ENCODE measurements at regions not wholly inside any gene's neighbourhood (a gene's known extent, or its start where the extent isn't known, plus 50 kb on each side); places are given as distances from the start of the nearest gene placed in this dataset.

- Mint-ChIP-seq H3K27ac (no peak overlapping the region), H3K4me3 (no peak overlapping the region), H3K4me1 (ENCODE audit: low read depth) (no peaks in the 10 kb centered on the region), H3K9me3 (peaks cover 9% of the 10 kb centered on the region), H3K27me3 (no peaks in the 10 kb centered on the region), H3K36me3 (ENCODE audit: low read depth) (no peaks in the 10 kb centered on the region)
- intact Hi-C loops (cut with micrococcal nuclease), result no loop called here
- DNase-seq (no peak), ATAC-seq (no peak)
- CTCF ChIA-PET, result no interaction called here
- POLR2A ChIA-PET, result no interaction called here
- no peak for TF ChIP-seq CTCF (IDR thresholded peaks at IDR 0.05)
These were observed 222.1 kb upstream of the ADAMTS9 start for GRCh38 chr3:64909757-64910467.

DNA sequence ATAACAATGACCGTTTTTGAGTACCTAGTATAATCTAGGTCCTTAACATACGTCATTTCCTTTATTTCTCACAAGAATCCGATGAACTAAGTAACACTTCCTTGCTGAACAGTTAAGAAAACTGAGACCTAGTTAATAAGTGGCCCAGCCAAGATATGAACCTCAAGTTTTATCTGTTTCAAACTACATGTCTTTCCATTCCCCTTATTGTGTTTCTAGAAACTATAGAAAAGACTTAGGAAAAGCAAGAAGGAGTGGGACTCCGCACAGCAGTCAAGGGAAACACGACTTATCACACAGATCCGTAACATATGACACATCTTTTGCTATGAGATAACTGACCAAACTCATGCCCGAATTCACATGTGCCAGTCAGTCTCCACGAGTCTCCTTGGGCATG lies 221.2 kb upstream of the ADAMTS9 start:
- ATAC-seq, result no peak
- peaks cover 9% of the 10 kb centered on the region for H3K9me3 Mint-ChIP-seq
- no peak for DNase-seq
- no peak overlapping the region for H3K4me3 Mint-ChIP-seq
- no peak overlapping the region for H3K27ac Mint-ChIP-seq
- CTCF ChIA-PET, result no interaction called here
- no peak for TF ChIP-seq CTCF (IDR thresholded peaks at IDR 0.05)
- intact Hi-C loops (cut with micrococcal nuclease), result no loop called here
- H3K4me1 Mint-ChIP-seq (ENCODE audit: low read depth), result no peaks in the 10 kb centered on the region
- POLR2A ChIA-PET, result no interaction called here
- no peaks in the 10 kb centered on the region for H3K27me3 Mint-ChIP-seq
- H3K36me3 Mint-ChIP-seq (ENCODE audit: low read depth), result no peaks in the 10 kb centered on the region

DNA sequence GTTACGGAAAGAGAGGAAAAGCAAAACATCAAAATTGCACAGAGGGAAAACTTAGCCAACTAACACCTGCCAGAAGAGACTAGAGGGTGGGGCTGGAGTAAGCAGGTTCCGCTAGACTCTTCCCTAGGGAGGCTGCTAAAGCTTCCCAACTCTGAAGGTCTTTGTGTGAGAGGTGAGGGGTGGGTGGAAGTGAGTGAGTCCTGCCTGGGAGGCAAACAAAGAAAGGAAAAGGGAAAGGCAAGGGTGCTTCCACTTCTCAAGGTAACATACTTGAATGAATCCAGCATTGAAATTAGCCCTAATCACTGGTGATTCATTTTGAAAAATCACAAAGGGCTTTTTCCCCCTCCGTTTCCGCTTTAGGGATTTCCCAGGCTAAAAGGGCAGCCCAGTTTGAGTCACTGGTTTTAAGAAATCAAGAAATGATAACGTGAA lies 220.5 kb upstream of the ADAMTS9 start:
- Mint-ChIP-seq H3K36me3 (ENCODE audit: low read depth) (no peaks in the 10 kb centered on the region), H3K27me3 (no peaks in the 10 kb centered on the region), H3K27ac (no peak overlapping the region), H3K9me3 (peaks cover 7% of the 10 kb centered on the region), H3K4me1 (ENCODE audit: low read depth) (no peaks in the 10 kb centered on the region), H3K4me3 (no peak overlapping the region)
- DNase-seq (no peak), ATAC-seq (no peak)
- intact Hi-C loops (cut with micrococcal nuclease), result no loop called here
- no peak for TF ChIP-seq CTCF (IDR thresholded peaks at IDR 0.05)
- ChIA-PET CTCF (no interaction called here), POLR2A (no interaction called here)

- Mint-ChIP-seq H3K36me3 (ENCODE audit: low read depth) (no peaks in the 10 kb centered on the region), H3K4me1 (ENCODE audit: low read depth) (no peaks in the 10 kb centered on the region), H3K27me3 (no peaks in the 10 kb centered on the region), H3K9me3 (peaks cover 5% of the 10 kb centered on the region), H3K4me3 (no peak overlapping the region), H3K27ac (no peak overlapping the region)
- no peak for TF ChIP-seq CTCF (IDR thresholded peaks at IDR 0.05)
- ChIA-PET CTCF (interaction anchor here (0.6 kb wide), 1 partner anchor 702 kb away, joined by 3 read pairs; no protein-coding TSS in a partner anchor), POLR2A (no interaction called here)
- DNase-seq (no peak), ATAC-seq (no peak)
- intact Hi-C loops (cut with micrococcal nuclease), result no loop called here
These were observed 218.2 kb upstream of the ADAMTS9 start for GRCh38 chr3:64905906-64906410.

DNA sequence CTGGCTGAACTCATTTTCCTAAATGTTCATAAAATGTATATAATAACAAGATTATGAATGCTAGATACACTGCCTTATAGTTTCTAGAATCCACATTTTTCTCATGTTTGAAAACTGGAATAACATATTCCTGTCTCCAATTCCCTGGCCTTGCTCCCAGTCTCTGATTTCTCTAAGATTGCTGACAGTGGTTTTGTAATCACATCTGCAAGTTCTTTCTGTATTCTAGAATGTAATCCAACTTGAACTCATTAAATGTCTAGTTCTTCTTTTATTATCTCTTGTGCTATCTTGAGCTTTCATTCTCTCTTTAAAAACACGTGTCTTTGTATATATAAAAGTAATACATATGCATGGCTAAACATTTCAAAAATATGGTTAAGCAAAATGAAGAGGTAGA lies 215.2 kb upstream of the ADAMTS9 start:
- CTCF ChIA-PET, result no interaction called here
- intact Hi-C loops (cut with micrococcal nuclease), result no loop called here
- no peaks in the 10 kb centered on the region for H3K4me1 Mint-ChIP-seq (ENCODE audit: low read depth)
- H3K27me3 Mint-ChIP-seq, result no peaks in the 10 kb centered on the region
- TF ChIP-seq CTCF (IDR thresholded peaks at IDR 0.05), result no peak
- DNase-seq, result no peak
- H3K27ac Mint-ChIP-seq, result no peak overlapping the region
- H3K4me3 Mint-ChIP-seq, result no peak overlapping the region
- POLR2A ChIA-PET, result no interaction called here
- H3K36me3 Mint-ChIP-seq (ENCODE audit: low read depth), result no peaks in the 10 kb centered on the region
- H3K9me3 Mint-ChIP-seq, result peaks cover under 1% of the 10 kb centered on the region
- ATAC-seq, result no peak
